OCI-LY3 (cell line): ENCODE measurements at regions not wholly inside any gene's neighbourhood (a gene's known extent, or its start where the extent isn't known, plus 50 kb on each side); places are given as distances from the start of the nearest gene placed in this dataset.
"Not testable (repeated sequence)": the region's sequence is repeated elsewhere in the genome, so short reads cannot be mapped to it uniquely, and the experiment has no call there.

Experiments
- H2AFZ ChIP-seq: fragments of 200-600, 300-600 bp; shearing (Covaris generic); 2 replicates; pipeline ENCODE4 v1.6.0; 2014; ENCODE audit warnings: antibody characterized with exemption, low read depth, low read length
- H3K27ac ChIP-seq: fragments of 200-600, 300-600 bp; sonication (generic); 2 replicates; pipeline ENCODE4 v1.5.1; 2014; ENCODE audit warnings: mild to moderate bottlenecking, low read length, moderate library complexity, mixed read lengths
- H3K27me3 ChIP-seq: fragments of 200-600, 300-600 bp; sonication (generic); 2 replicates; pipeline ENCODE4 v1.6.1; 2014; ENCODE audit warnings: low read depth, low read length, mixed read lengths
- H3K36me3 ChIP-seq: fragments of 200-600, 300-600 bp; sonication (generic); replicated peaks from 2 replicates; pipeline ENCODE3; 2014; ENCODE audit warnings: low read depth, low read length, mixed read lengths
- H3K4me1 ChIP-seq: fragments of 300-600, 200-600 bp; sonication (generic); 2 replicates; pipeline ENCODE4 v1.6.1; 2014; ENCODE audit warnings: low read length, mixed read lengths
- H3K4me2 ChIP-seq: fragments of 200-600, 300-600 bp; sonication (generic); 2 replicates; pipeline ENCODE4 v1.6.1; 2014; ENCODE audit warnings: low read length, mixed read lengths
- H3K4me3 ChIP-seq: fragments of 300-600, 200-600 bp; sonication (generic); 2 replicates; pipeline ENCODE4 v1.5.1; 2014; ENCODE audit warnings: antibody characterized with exemption, mild to moderate bottlenecking, low read length, moderate library complexity
- H3K79me2 ChIP-seq: fragments of 300-600, 200-600 bp; shearing (Covaris generic); 2 replicates; pipeline ENCODE4 v1.6.1; 2014; ENCODE audit warnings: mild to moderate bottlenecking, low read length, mixed read lengths
- H3K9ac ChIP-seq: fragments of 300-600, 200-600 bp; shearing (Covaris generic); 2 replicates; pipeline ENCODE4 v1.6.0; 2014; ENCODE audit warnings: mild to moderate bottlenecking, low read length, moderate library complexity
- H3K9me3 ChIP-seq: fragments of 200-600, 300-600 bp; shearing (Covaris generic); 2 replicates; pipeline ENCODE4 v1.6.1; 2014; ENCODE audit warnings: low read length, mixed read lengths; ENCODE audit not compliant: insufficient read depth
- H4K20me1 ChIP-seq: fragments of 200-600, 300-600 bp; sonication (generic); 2 replicates; pipeline ENCODE4 v1.6.1; 2016; ENCODE audit warnings: low read length, mixed read lengths; ENCODE audit not compliant: insufficient read depth
- CTCF ChIP-seq: fragments of 200-600, 300-600 bp; sonication (generic); IDR thresholded peaks from 2 replicates; pipeline ENCODE4 v1.5.1; 2014; ENCODE audit warnings: antibody characterized with exemption, low read length, low read depth
- EZH2phosphoT487 ChIP-seq: fragments of 200-600 bp; shearing (Covaris generic); IDR thresholded peaks from 2 replicates; pipeline ENCODE4 v1.6.1; 2018; ENCODE audit warnings: antibody characterized with exemption, mixed run types, low read depth

DNA sequence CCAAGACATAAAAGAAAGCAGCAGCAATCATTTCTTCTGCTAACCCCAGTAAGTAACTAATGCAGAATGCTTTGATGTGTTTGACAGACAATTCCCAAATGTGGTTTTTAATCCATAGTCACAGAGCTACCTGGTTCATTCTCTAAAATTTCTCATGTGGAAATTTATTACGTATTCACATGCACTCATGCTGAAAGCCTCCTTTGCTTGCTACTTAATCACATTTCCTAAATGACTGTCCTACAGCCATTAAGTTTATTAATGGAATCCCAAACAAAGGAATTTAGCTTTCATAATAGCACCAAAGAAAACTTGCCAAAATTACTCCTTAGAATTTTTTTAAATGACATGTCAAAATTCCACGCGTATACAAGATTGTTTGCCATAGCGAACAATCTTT, 68.6 kb upstream of the MCHR2 start:
- Histone ChIP-seq H3K4me2 (no peak overlapping the region), H3K27ac (no peak overlapping the region), H3K36me3 (no peaks in the 10 kb centered on the region), H3K9ac (no peak overlapping the region), H4K20me1 (no peaks in the 10 kb centered on the region), H2AFZ (no peak overlapping the region), H3K79me2 (no peaks in the 10 kb centered on the region), H3K27me3 (no peaks in the 10 kb centered on the region), H3K4me3 (no peak overlapping the region), H3K4me1 (no peaks in the 10 kb centered on the region), H3K9me3 (no peaks in the 10 kb centered on the region)
- TF ChIP-seq CTCF (no peak), EZH2phosphoT487 (no peak)

DNA sequence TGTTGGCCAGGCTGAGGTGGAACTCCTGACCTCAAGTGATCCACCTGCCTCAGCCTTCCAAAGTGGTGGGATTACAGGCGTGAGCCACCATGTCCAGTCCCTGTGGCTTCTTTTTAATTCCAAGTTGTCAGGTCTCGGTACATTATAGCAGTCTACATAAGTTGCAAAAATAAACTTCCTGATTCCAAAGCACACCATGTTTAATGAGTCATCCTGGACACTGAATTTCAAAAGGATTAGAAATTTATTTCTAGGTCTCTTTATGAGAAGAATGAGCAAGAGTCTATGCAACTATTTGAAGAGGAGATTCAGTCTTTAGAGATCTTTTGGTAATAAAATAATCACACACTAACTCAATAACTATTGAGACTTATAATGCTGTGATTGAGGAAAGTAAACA, 63.9 kb upstream of the MCHR2 start:
- TF ChIP-seq EZH2phosphoT487, result no peak
- no peaks in the 10 kb centered on the region for H3K9me3 ChIP-seq
- H2AFZ ChIP-seq, result no peak overlapping the region
- no peak overlapping the region for H3K4me3 ChIP-seq
- no peak overlapping the region for H3K4me2 ChIP-seq
- H3K9ac ChIP-seq, result no peak overlapping the region
- H3K36me3 ChIP-seq, result no peaks in the 10 kb centered on the region
- no peaks in the 10 kb centered on the region for H3K79me2 ChIP-seq
- H3K27ac ChIP-seq, result no peak overlapping the region
- no peaks in the 10 kb centered on the region for H3K4me1 ChIP-seq
- H4K20me1 ChIP-seq, result no peaks in the 10 kb centered on the region
- no peaks in the 10 kb centered on the region for H3K27me3 ChIP-seq

DNA sequence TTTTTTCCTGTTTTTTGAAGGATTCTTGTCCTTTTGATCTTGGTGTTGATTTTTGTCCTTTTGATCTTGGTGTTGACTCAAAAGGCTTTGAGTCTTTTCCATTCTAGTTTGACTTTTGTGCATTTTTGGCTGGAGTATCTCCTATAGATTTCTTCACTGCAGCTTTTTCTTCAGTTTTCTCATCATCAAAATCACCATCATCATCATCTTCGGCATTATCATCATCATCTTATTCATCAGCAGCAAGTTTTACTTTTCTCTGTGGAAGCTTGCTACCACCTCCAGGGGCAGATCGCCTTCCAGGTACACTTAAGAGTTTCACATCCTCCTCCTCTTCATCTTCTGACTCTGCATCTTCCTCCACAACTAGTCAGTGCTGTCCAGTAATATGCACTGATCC, 56.5 kb upstream of the MCHR2 start:
- Histone ChIP-seq H3K9me3 (no peaks in the 10 kb centered on the region), H3K4me2 (no peak overlapping the region), H3K79me2 (no peaks in the 10 kb centered on the region), H3K4me1 (no peaks in the 10 kb centered on the region), H3K27ac (no peak overlapping the region), H3K4me3 (no peak overlapping the region), H3K27me3 (no peaks in the 10 kb centered on the region), H4K20me1 (no peaks in the 10 kb centered on the region), H3K9ac (no peak overlapping the region), H2AFZ (no peak overlapping the region), H3K36me3 (no peaks in the 10 kb centered on the region)
- TF ChIP-seq CTCF, result no peak
- no peak for TF ChIP-seq EZH2phosphoT487

DNA sequence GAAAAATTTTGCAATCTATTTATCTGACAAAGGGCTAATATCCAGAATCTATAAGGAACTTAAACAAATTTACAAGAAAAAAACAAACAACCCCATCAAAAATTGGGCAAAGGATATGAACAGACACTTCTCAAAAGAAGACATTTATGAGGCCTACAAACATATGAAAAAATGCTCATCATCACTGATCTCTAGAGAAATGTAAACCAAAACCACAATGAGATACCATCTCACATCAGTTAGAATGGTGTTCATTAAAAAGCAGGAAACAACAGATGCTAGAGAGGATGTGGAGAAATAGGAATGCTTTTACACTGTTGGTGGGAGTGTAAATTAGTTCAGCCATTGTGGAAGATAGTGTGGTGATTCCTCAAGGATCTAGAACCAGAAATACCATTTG, 49.9 kb upstream of the MCHR2 start:
- not testable (repeated sequence) for H3K9ac ChIP-seq, H2AFZ ChIP-seq, H4K20me1 ChIP-seq, H3K9me3 ChIP-seq, H3K4me1 ChIP-seq, H3K79me2 ChIP-seq, H3K4me3 ChIP-seq, H3K4me2 ChIP-seq, H3K27ac ChIP-seq, H3K27me3 ChIP-seq, H3K36me3 ChIP-seq
